ENCODE measurements at regions not wholly inside any gene's neighbourhood (a gene's known extent, or its start where the extent isn't known, plus 50 kb on each side); places are given as distances from the start of the nearest gene placed in this dataset.

GRCh38 chr21:14617871-14618270 lies 71.8 kb upstream of the SAMSN1 start:
- Histone ChIP-seq H3K27ac (no peak overlapping the region), H3K27me3 (replicated peaks; ENCODE audit: insufficient read depth) (no peaks in the 10 kb centered on the region), H3K4me3 (no peak overlapping the region), H3K9me3 (no peaks in the 10 kb centered on the region), H3K4me1 (ENCODE audit: control insufficient read depth in 1 of 2, low read depth in 2 of 2) (no peaks in the 10 kb centered on the region), H3K36me3 (no peaks in the 10 kb centered on the region)
- TF ChIP-seq CTCF (IDR thresholded peaks at IDR 0.05), result no peak
- DNase-seq (ENCODE audit: low spot score), result no peak
- ATAC-seq (ENCODE audit: insufficient number of reproducible peaks, low FRiP score, low read depth), result no peak

- ATAC-seq (ENCODE audit: insufficient number of reproducible peaks, low FRiP score, low read depth), result no peak
Measured at GRCh38 chr21:14617040-14617393, 70.9 kb upstream of the SAMSN1 start.

GRCh38 chr21:14616380-14617039 lies 70.4 kb upstream of the SAMSN1 start:
- Histone ChIP-seq H3K4me1 (ENCODE audit: control insufficient read depth in 1 of 2, low read depth in 2 of 2) (no peaks in the 10 kb centered on the region), H3K36me3 (no peaks in the 10 kb centered on the region), H3K27me3 (replicated peaks; ENCODE audit: insufficient read depth) (no peaks in the 10 kb centered on the region), H3K4me3 (no peak overlapping the region), H3K9me3 (no peaks in the 10 kb centered on the region), H3K27ac (no peak overlapping the region)
- ATAC-seq (ENCODE audit: insufficient number of reproducible peaks, low FRiP score, low read depth) (no peak), DNase-seq (ENCODE audit: low spot score) (no peak)
- no peak for TF ChIP-seq CTCF (IDR thresholded peaks at IDR 0.05)

More at GRCh38 chr21:14617040-14617393, 70.9 kb upstream of the SAMSN1 start:
- no peak for TF ChIP-seq CTCF (IDR thresholded peaks at IDR 0.05)
- H3K9me3 ChIP-seq, result no peaks in the 10 kb centered on the region
- DNase-seq (ENCODE audit: low spot score), result no peak
- H3K4me1 ChIP-seq (ENCODE audit: control insufficient read depth in 1 of 2, low read depth in 2 of 2), result no peaks in the 10 kb centered on the region
- no peaks in the 10 kb centered on the region for H3K36me3 ChIP-seq
- H3K27me3 ChIP-seq (replicated peaks; ENCODE audit: insufficient read depth), result no peaks in the 10 kb centered on the region
- H3K27ac ChIP-seq, result no peak overlapping the region
- no peak overlapping the region for H3K4me3 ChIP-seq

- no peaks in the 10 kb centered on the region for H3K36me3 ChIP-seq
- H3K27ac ChIP-seq, result no peak overlapping the region
- no peak for TF ChIP-seq CTCF (IDR thresholded peaks at IDR 0.05)
- ATAC-seq (ENCODE audit: insufficient number of reproducible peaks, low FRiP score, low read depth), result no peak
- H3K4me3 ChIP-seq, result no peak overlapping the region
- DNase-seq (ENCODE audit: low spot score), result no peak
- H3K9me3 ChIP-seq, result no peaks in the 10 kb centered on the region
- no peaks in the 10 kb centered on the region for H3K27me3 ChIP-seq (replicated peaks; ENCODE audit: insufficient read depth)
- no peaks in the 10 kb centered on the region for H3K4me1 ChIP-seq (ENCODE audit: control insufficient read depth in 1 of 2, low read depth in 2 of 2)
Measured at GRCh38 chr21:14615359-14615974, 69.4 kb upstream of the SAMSN1 start.

DNA sequence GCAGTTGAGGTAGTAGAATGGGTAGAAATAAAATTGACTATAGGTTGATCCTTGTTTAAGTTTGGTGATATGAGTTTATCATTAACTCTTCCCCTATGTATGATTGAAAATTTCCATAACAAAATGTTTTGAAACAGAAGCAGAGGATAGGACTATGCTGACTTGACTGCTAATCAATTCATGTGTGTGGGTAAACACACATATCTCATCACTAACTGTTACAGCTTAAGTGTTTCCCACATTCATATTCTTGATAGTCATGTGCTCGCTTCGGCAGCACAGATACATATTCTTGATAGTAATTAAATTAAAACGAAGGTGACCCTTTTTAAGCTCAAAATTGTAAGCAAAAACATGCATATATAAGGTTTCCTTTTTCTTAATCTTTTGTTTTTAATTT lies 68.2 kb upstream of the SAMSN1 start:
- Histone ChIP-seq H3K27ac (no peak overlapping the region), H3K4me1 (ENCODE audit: control insufficient read depth in 1 of 2, low read depth in 2 of 2) (no peaks in the 10 kb centered on the region), H3K4me3 (no peak overlapping the region), H3K27me3 (replicated peaks; ENCODE audit: insufficient read depth) (no peaks in the 10 kb centered on the region), H3K36me3 (no peaks in the 10 kb centered on the region), H3K9me3 (no peaks in the 10 kb centered on the region)
- ATAC-seq (ENCODE audit: insufficient number of reproducible peaks, low FRiP score, low read depth), result no peak
- TF ChIP-seq CTCF (IDR thresholded peaks at IDR 0.05), result no peak
- DNase-seq (ENCODE audit: low spot score), result no peak
